ENCODE measurements at regions not wholly inside any gene's neighbourhood (a gene's known extent, or its start where the extent isn't known, plus 50 kb on each side); places are given as distances from the start of the nearest gene placed in this dataset.

- 84 to 88% methylated on average over 1 of the region's 1 CpG for WGBS, 2 experiments
- Histone ChIP-seq H3K4me1 (ENCODE audit: control insufficient read depth, insufficient read depth, low read length) (no peaks in the 10 kb centered on the region), H3K4me3 (ENCODE audit: insufficient read depth, low read depth, low read length) (no peak overlapping the region), H3K36me3 (ENCODE audit: control insufficient read depth, insufficient read depth, low read length) (no peaks in the 10 kb centered on the region), H3K27ac (ENCODE audit: insufficient read depth, low read depth, low read length, poor library complexity, severe bottlenecking) (no peak overlapping the region), H3K27me3 (ENCODE audit: control insufficient read depth, insufficient read depth, low read length, poor library complexity, severe bottlenecking) (no peaks in the 10 kb centered on the region), H3K9me3 (ENCODE audit: control insufficient read depth, low read length) (no peaks in the 10 kb centered on the region)
These were observed 112.7 kb downstream of the OAT start for GRCh38 chr10:124305984-124306383.

- no peak overlapping the region for H3K27ac ChIP-seq (ENCODE audit: insufficient read depth, low read depth, low read length, poor library complexity, severe bottlenecking)
- no peaks in the 10 kb centered on the region for H3K27me3 ChIP-seq (ENCODE audit: control insufficient read depth, insufficient read depth, low read length, poor library complexity, severe bottlenecking)
- no peaks in the 10 kb centered on the region for H3K9me3 ChIP-seq (ENCODE audit: control insufficient read depth, low read length)
- no peaks in the 10 kb centered on the region for H3K4me1 ChIP-seq (ENCODE audit: control insufficient read depth, insufficient read depth, low read length)
- H3K4me3 ChIP-seq (ENCODE audit: insufficient read depth, low read depth, low read length) = no peak overlapping the region
- no peaks in the 10 kb centered on the region for H3K36me3 ChIP-seq (ENCODE audit: control insufficient read depth, insufficient read depth, low read length)
- WGBS, 2 experiments = 88 to 97% methylated on average over 3 of the region's 3 CpGs
These were observed 113.6 kb downstream of the OAT start for GRCh38 chr10:124305131-124305530.

DNA sequence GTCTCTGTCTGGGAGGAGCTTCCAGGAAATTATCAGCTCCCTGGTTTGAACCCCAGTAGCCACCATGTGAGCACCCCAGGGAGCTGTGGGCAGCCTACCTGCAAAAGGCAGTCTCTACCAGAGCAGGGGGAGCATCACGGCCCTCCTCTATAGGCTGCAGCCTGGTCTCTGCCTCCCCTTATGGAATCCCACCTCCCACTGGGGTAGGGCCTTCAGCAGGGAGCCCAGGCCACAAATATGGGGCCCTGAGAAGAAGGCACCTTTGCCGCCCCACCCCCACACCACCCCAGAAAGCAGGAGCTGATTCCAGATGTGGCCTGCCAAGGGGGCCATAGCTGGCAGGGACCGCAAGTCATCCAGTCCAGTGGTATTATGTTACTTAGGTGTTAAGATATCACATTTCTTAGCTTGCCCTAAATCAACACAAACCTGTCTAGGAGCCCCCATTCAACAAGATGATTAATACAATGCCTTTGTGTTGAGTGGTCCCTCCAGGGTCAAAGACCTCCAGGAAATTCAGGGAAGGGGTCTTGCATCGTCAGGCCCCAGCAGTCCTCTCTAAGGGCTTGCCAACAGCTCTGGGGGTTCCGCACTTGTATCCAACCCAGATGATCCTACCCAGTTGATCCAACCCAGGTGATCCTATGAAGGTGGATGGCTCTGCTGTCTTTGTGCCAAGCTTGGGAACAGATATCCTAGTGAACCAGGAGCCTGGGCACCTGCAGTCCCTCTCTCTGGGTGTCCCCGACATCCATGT lies 114.9 kb downstream of the OAT start:
- Histone ChIP-seq H3K9me3 (ENCODE audit: control insufficient read depth, low read length) (no peaks in the 10 kb centered on the region), H3K36me3 (ENCODE audit: control insufficient read depth, insufficient read depth, low read length) (no peaks in the 10 kb centered on the region), H3K4me1 (ENCODE audit: control insufficient read depth, insufficient read depth, low read length) (no peaks in the 10 kb centered on the region), H3K4me3 (ENCODE audit: insufficient read depth, low read depth, low read length) (no peak overlapping the region), H3K27me3 (ENCODE audit: control insufficient read depth, insufficient read depth, low read length, poor library complexity, severe bottlenecking) (no peaks in the 10 kb centered on the region), H3K27ac (ENCODE audit: insufficient read depth, low read depth, low read length, poor library complexity, severe bottlenecking) (no peak overlapping the region)
- 89 to 93% methylated on average over 5 to 6 of the region's 6 CpGs for WGBS, 2 experiments

DNA sequence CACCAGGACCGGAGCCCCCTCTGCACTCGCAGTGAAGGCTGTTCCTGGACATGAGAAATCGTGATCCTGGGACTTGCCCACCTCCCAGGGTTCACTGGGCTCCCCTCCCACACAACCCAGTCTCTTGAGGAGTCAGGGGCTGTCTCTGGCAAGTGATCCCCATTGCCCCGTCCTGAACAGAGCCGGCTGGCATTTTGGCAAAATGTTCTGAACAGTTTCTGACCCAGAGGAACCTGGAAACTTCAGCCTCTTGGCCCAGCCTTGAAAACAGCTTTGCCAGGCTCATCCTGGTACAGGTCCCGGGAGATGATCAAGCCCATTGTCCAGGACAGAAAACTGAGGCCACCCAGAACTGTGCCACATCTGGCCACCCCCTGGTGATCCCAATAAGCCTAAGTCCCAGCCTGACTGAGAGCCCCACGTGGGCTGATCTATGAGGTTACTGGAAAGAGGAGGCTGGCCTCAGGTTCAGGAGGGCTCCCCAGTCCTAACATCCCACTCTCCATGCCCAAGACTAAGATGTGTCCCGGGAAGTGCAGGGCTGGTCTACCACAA lies 115.7 kb downstream of the OAT start:
- 89 to 91% methylated on average over 8 of the region's 8 CpGs for WGBS, 2 experiments
- H3K4me1 ChIP-seq (ENCODE audit: control insufficient read depth, insufficient read depth, low read length) = no peaks in the 10 kb centered on the region
- H3K27me3 ChIP-seq (ENCODE audit: control insufficient read depth, insufficient read depth, low read length, poor library complexity, severe bottlenecking) = no peaks in the 10 kb centered on the region

DNA sequence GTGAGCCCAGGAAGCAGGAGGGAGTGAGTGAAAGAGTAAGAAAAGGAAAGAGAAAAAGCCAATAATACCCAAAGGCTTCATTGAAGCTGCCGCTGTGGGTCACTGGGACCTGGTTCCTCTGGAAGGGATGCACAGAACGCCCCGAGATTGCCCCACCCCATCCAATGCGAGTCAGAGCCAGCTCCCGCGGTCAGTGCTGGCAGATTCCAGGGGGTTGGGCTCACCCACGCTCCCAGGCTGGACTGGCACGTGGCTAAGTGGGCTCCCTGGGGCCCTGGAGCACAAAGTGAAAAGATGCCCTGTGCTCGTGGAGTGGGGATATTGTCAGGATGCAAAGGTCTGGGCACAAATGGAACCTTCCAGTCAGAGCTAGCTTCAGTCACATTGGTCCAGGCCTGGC lies 117.0 kb downstream of the OAT start:
- Histone ChIP-seq H3K9me3 (ENCODE audit: control insufficient read depth, low read length) (no peaks in the 10 kb centered on the region), H3K27me3 (ENCODE audit: control insufficient read depth, insufficient read depth, low read length, poor library complexity, severe bottlenecking) (no peaks in the 10 kb centered on the region), H3K4me3 (ENCODE audit: insufficient read depth, low read depth, low read length) (no peak overlapping the region), H3K27ac (ENCODE audit: insufficient read depth, low read depth, low read length, poor library complexity, severe bottlenecking) (no peak overlapping the region), H3K36me3 (ENCODE audit: control insufficient read depth, insufficient read depth, low read length) (no peaks in the 10 kb centered on the region), H3K4me1 (ENCODE audit: control insufficient read depth, insufficient read depth, low read length) (no peaks in the 10 kb centered on the region)
- 81 to 82% methylated on average over 9 of the region's 9 CpGs for WGBS, 2 experiments

More for the DNA sequence above, 115.7 kb downstream of the OAT start:
- no peaks in the 10 kb centered on the region for H3K36me3 ChIP-seq (ENCODE audit: control insufficient read depth, insufficient read depth, low read length)
- H3K9me3 ChIP-seq (ENCODE audit: control insufficient read depth, low read length) = no peaks in the 10 kb centered on the region
- H3K27ac ChIP-seq (ENCODE audit: insufficient read depth, low read depth, low read length, poor library complexity, severe bottlenecking) = no peak overlapping the region
- H3K4me3 ChIP-seq (ENCODE audit: insufficient read depth, low read depth, low read length) = no peak overlapping the region

DNA sequence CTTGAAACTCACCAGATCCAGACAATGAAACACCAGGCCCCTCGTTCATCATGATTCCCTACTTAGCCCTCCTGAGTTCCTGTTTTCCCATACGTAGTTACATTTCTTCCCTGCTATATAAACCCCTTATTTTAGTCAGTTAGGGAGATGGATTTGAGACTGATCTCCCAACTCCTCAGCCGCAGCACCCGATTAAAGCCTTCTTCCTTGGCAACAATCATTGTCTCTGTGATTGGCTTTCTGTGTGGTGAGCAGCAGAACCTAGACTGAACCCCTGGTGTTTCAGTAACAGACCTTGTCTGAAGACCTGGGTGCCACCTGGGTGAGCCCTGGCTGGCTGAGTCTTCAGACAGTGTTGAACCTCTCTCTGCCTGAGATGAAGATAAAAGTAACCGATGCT lies 118.0 kb downstream of the OAT start:
- no peak overlapping the region for H3K27ac ChIP-seq (ENCODE audit: insufficient read depth, low read depth, low read length, poor library complexity, severe bottlenecking)
- H3K36me3 ChIP-seq (ENCODE audit: control insufficient read depth, insufficient read depth, low read length) = no peaks in the 10 kb centered on the region
- H3K4me1 ChIP-seq (ENCODE audit: control insufficient read depth, insufficient read depth, low read length) = no peaks in the 10 kb centered on the region
- no peaks in the 10 kb centered on the region for H3K9me3 ChIP-seq (ENCODE audit: control insufficient read depth, low read length)
- 88 to 92% methylated on average over 5 of the region's 5 CpGs for WGBS, 2 experiments
- H3K27me3 ChIP-seq (ENCODE audit: control insufficient read depth, insufficient read depth, low read length, poor library complexity, severe bottlenecking) = no peaks in the 10 kb centered on the region
- H3K4me3 ChIP-seq (ENCODE audit: insufficient read depth, low read depth, low read length) = no peak overlapping the region

- Histone ChIP-seq H3K27ac (ENCODE audit: insufficient read depth, low read depth, low read length, poor library complexity, severe bottlenecking) (no peak overlapping the region), H3K9me3 (ENCODE audit: control insufficient read depth, low read length) (no peaks in the 10 kb centered on the region), H3K4me1 (ENCODE audit: control insufficient read depth, insufficient read depth, low read length) (no peaks in the 10 kb centered on the region), H3K36me3 (ENCODE audit: control insufficient read depth, insufficient read depth, low read length) (no peaks in the 10 kb centered on the region), H3K4me3 (ENCODE audit: insufficient read depth, low read depth, low read length) (no peak overlapping the region), H3K27me3 (ENCODE audit: control insufficient read depth, insufficient read depth, low read length, poor library complexity, severe bottlenecking) (no peaks in the 10 kb centered on the region)
- 87 to 92% methylated on average over 6 of the region's 6 CpGs for WGBS, 2 experiments
These were observed 118.5 kb downstream of the OAT start for GRCh38 chr10:124300224-124300623.

GRCh38 chr10:124299696-124300095 lies 119.0 kb downstream of the OAT start:
- no peak overlapping the region for H3K4me3 ChIP-seq (ENCODE audit: insufficient read depth, low read depth, low read length)
- no peaks in the 10 kb centered on the region for H3K36me3 ChIP-seq (ENCODE audit: control insufficient read depth, insufficient read depth, low read length)
- no peak overlapping the region for H3K27ac ChIP-seq (ENCODE audit: insufficient read depth, low read depth, low read length, poor library complexity, severe bottlenecking)
- no peaks in the 10 kb centered on the region for H3K9me3 ChIP-seq (ENCODE audit: control insufficient read depth, low read length)
- no peaks in the 10 kb centered on the region for H3K4me1 ChIP-seq (ENCODE audit: control insufficient read depth, insufficient read depth, low read length)
- no peaks in the 10 kb centered on the region for H3K27me3 ChIP-seq (ENCODE audit: control insufficient read depth, insufficient read depth, low read length, poor library complexity, severe bottlenecking)
- WGBS, 2 experiments = 92 to 95% methylated on average over 4 of the region's 4 CpGs

DNA sequence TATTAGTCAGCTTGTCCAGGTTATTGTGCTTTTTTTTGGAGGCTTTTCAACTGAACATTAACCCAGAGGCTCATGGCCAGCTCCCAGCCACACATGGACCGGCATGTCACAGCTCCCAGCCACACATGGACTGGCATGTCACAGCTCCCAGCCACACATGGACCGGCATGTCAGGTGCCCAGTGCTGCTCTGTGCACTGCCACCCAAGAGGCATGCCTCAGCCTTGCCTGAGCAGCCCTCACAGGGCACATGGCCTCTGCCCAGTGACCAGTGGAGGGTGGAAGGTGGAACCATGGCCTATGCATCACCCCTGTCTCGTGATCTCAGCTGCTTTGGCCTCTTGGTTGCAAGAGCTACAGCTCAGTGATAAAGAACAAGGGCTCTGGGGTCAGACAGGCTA lies 119.8 kb downstream of the OAT start:
- Histone ChIP-seq H3K27ac (ENCODE audit: insufficient read depth, low read depth, low read length, poor library complexity, severe bottlenecking) (no peak overlapping the region), H3K36me3 (ENCODE audit: control insufficient read depth, insufficient read depth, low read length) (no peaks in the 10 kb centered on the region), H3K9me3 (ENCODE audit: control insufficient read depth, low read length) (no peaks in the 10 kb centered on the region), H3K27me3 (ENCODE audit: control insufficient read depth, insufficient read depth, low read length, poor library complexity, severe bottlenecking) (no peaks in the 10 kb centered on the region), H3K4me3 (ENCODE audit: insufficient read depth, low read depth, low read length) (no peak overlapping the region), H3K4me1 (ENCODE audit: control insufficient read depth, insufficient read depth, low read length) (no peaks in the 10 kb centered on the region)
- WGBS, 2 experiments = 95% methylated on average over 3 of the region's 3 CpGs

- no peak overlapping the region for H3K4me3 ChIP-seq (ENCODE audit: insufficient read depth, low read depth, low read length)
- 87 to 90% methylated on average over 11 of the region's 11 CpGs for WGBS, 2 experiments
- no peaks in the 10 kb centered on the region for H3K4me1 ChIP-seq (ENCODE audit: control insufficient read depth, insufficient read depth, low read length)
- no peaks in the 10 kb centered on the region for H3K27me3 ChIP-seq (ENCODE audit: control insufficient read depth, insufficient read depth, low read length, poor library complexity, severe bottlenecking)
- no peaks in the 10 kb centered on the region for H3K9me3 ChIP-seq (ENCODE audit: control insufficient read depth, low read length)
- H3K27ac ChIP-seq (ENCODE audit: insufficient read depth, low read depth, low read length, poor library complexity, severe bottlenecking) = no peak overlapping the region
- no peaks in the 10 kb centered on the region for H3K36me3 ChIP-seq (ENCODE audit: control insufficient read depth, insufficient read depth, low read length)
These were observed 121.6 kb downstream of the OAT start for GRCh38 chr10:124296813-124297788.
